RWPE1 (cell line): ENCODE measurements at regions not wholly inside any gene's neighbourhood (a gene's known extent, or its start where the extent isn't known, plus 50 kb on each side); places are given as distances from the start of the nearest gene placed in this dataset.
"Not testable (repeated sequence)": the region's sequence is repeated elsewhere in the genome, so short reads cannot be mapped to it uniquely, and the experiment has no call there.

Experiments used
- CTCF ChIA-PET: fragments of 350-600 bp; sonication (Branson Sonifier 250); formaldehyde crosslinking; extraction: SDS; loops from one replicate; lab custom pipeline; 2021; lab: Yijun Ruan, JAX
- POLR2A ChIA-PET: fragments of 400-600 bp; formaldehyde crosslinking; extraction: SDS; loops from one replicate; lab custom pipeline; 2020; ENCODE audit warnings: antibody characterized with exemption; ENCODE audit not compliant: low non-redundant PET; lab: Yijun Ruan, JAX
- DNase-seq: peaks from one replicate; pipeline ENCODE4 v3.0.0; 2012; ENCODE audit warnings: low spot score
- H3K27ac ChIP-seq: fragments of 450-650 bp; 2 replicates; pipeline ENCODE4 v1.5.1; 2017
- TF ChIP-seq, protein P1 (sequence below): fragments of 450-650 bp; conservative IDR thresholded peaks from 2 replicates; pipeline ENCODE4 v1.5.1; 2017; ENCODE audit warnings: low read depth, mild to moderate bottlenecking

DNA sequence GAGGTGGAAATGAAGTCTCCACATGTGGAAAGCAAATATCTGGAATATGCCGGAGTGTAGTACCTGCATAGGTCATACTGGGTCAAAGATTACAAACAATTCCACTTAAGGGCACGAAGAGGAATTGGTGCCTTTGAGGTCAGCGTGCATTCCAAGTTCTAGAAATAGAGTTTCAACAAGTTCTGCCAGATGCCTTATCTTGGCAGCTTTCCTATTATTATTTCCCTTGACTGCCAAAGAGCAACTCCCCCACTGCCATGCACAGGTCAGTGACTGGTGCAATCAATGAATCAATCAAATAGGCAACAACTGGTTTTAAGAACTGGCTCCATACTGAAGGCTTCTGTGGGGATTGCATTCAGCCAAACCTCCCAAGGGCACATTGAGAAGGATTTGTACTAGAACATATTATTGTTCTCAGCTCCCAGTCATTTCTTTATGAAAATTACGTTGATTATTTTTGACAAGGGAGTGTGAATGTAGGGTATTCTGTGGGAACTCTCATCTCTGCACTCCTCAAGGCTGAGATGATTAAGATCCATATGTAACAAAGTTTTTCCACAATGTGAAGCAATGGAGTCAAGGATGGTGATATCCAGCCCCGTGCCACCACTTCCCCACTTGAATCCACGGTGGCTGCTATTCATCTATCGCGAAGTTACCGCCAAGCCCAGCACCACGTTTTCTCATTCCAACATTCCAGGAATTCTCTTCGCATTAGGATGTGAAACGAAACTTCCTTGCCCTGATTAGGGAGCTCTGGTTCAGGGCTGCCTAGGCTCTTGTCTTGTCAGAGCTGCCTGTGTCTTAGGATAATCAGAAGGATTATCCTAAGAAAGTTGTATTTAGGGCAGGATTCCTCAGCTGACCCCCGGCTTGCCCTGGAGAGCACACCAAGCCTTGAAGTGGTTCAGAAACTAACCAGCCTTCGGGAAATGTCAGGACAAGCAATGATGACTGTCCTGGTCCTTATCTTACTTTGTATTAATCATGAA, 115.1 kb upstream of the PCED1B start:
- H3K27ac ChIP-seq: peak overlapping the region; percentile 73
- DNase-seq: peak; percentile 83
- ChIA-PET POLR2A (no interaction called here), CTCF (no interaction called here)
- TF ChIP-seq, protein P1, sequence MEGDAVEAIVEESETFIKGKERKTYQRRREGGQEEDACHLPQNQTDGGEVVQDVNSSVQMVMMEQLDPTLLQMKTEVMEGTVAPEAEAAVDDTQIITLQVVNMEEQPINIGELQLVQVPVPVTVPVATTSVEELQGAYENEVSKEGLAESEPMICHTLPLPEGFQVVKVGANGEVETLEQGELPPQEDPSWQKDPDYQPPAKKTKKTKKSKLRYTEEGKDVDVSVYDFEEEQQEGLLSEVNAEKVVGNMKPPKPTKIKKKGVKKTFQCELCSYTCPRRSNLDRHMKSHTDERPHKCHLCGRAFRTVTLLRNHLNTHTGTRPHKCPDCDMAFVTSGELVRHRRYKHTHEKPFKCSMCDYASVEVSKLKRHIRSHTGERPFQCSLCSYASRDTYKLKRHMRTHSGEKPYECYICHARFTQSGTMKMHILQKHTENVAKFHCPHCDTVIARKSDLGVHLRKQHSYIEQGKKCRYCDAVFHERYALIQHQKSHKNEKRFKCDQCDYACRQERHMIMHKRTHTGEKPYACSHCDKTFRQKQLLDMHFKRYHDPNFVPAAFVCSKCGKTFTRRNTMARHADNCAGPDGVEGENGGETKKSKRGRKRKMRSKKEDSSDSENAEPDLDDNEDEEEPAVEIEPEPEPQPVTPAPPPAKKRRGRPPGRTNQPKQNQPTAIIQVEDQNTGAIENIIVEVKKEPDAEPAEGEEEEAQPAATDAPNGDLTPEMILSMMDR: no peak

DNA sequence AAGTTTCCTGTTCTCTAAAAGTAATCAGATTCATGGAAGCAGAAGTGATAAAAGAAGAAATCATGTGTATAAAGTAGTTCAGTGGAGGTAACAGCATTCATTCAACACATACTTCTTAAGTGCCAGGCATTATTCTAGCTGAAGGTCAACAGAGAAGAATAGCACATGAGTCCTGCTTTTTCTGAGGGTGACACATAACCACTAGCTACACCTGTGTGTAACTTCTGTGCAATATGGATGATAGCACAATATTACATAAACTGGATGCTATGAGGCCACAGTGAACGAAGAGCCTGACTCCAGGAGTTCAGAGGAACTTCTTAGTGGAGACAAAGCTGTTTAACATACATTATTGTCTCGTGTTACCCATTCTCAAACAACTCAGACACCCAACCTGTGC, 114.3 kb upstream of the PCED1B start:
- ChIA-PET POLR2A (no interaction called here), CTCF (interaction anchor here (1.0 kb wide), 1 partner anchor 23 kb away, joined by 5 read pairs; no protein-coding TSS in a partner anchor)
- TF ChIP-seq, protein P1: no peak
- no peak for DNase-seq
- H3K27ac ChIP-seq: no peak overlapping the region

DNA sequence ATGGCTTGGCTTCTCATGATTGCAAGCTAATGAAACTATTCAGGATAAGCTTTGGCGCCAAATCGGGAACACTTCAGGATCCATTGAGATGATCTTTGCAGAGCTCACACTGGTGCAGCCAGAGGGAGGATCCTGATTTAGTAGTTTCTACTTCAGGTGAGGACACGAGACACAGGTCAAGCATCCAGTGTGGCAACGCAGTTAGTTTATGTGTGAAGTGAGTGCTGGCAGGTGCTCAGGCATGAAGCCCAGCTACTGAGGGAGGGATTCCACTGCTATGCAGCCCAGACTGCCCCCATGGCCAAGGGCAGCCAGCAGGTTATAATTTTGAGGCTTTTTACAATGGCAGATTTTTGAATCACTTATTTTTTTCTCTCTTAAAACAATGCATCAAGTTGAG, 113.5 kb upstream of the PCED1B start:
- DNase-seq: no peak
- TF ChIP-seq, protein P1: no peak
- no peak overlapping the region for H3K27ac ChIP-seq
- CTCF ChIA-PET: interaction anchor here (0.5 to 1.0 kb wide), 2 partner anchors 23 to 162 kb away, joined by 3 to 5 read pairs; no protein-coding TSS in a partner anchor
- POLR2A ChIA-PET: no interaction called here

DNA sequence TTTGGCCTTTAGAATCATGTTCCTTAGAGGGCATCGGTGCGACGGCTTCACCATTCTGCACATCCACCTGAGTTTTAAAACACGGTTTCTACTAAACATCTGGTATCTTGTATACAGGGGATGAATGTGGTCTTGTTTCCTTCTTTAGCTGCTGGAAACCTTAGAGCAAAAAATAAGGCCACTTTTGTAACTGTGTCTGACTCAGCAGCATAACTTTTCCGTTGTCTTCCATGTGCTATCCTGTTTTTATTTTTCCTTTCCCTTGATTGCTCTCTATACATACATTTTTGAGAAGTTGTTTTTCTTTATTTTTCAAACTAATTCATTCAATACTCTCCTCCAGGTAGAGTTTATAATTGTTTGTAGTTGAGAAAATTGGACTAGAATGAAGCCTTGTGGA, 108.8 kb upstream of the PCED1B start:
- TF ChIP-seq, protein P1: no peak
- ChIA-PET POLR2A (no interaction called here), CTCF (no interaction called here)
- no peak overlapping the region for H3K27ac ChIP-seq
- no peak for DNase-seq

DNA sequence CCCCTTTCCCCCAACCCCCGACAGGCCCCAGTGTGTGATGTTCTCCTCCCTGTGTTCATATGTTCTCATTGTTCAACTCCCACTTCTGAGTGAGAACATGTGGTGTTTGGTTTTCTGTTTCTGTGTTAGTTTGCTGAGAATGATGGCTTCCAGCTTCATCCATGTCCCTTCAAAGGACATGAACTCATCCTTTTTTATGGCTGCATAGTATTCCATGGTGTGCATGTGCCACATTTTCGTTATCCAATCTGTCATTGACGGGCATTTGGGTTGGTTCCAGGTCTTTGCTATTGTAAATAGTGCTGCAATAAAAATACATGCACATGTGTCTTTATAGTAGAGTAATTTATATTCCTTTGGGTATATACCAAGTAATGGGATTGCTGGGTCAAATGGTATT, 105.5 kb upstream of the PCED1B start:
- DNase-seq, H3K27ac ChIP-seq, CTCF ChIA-PET, POLR2A ChIA-PET: not testable (repeated sequence)

DNA sequence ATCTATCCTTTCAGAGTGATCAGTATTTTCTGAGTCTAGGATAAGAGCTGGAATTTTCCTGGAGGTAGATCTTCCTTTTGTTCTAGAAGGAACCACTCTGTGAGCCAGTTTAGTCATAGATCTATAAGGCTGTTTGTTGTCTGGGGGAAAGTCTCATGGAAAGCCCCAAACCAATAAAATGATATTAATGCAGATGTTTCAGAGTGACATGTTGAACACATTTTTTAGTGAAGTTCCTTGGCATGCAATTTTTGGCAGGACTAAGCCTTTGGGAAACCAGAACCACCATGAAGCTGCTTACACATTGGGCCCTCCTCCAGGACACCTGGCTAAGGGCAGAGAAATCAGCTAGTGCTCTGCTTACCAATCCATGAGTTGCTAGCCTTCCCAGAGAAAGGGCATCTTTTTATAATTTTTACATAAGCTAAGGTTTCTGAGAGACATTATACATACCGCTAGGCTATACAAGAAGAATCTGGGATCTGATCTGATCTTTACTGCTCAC, 101.5 kb upstream of the PCED1B start:
- TF ChIP-seq, protein P1: no peak
- POLR2A ChIA-PET: no interaction called here
- no peak for DNase-seq
- H3K27ac ChIP-seq: no peak overlapping the region
- CTCF ChIA-PET: interaction anchor here (0.6 kb wide), 1 partner anchor 964 kb away, joined by 4 read pairs; no protein-coding TSS in a partner anchor

DNA sequence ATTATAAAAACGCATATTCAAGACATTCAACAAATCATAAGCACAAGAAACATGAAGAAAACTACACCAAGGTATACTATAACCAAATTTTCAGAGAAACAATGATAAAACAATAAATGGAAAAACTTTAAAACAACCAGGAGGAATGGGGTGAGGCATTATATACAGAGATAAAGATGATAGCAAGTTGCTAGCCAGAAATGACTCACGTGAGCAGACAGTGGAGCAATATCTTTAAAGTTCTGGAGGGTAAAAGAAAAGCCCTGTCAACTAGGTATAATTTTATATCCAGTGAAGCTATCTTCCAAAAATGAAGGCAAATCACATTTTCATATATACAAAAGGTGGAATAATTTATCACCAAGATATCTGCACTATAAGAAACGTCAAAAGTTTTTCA, 97.8 kb upstream of the PCED1B start:
- TF ChIP-seq, protein P1: no peak
- ChIA-PET POLR2A (no interaction called here), CTCF (interaction anchor here (0.5 to 0.7 kb wide), 2 partner anchors 27 to 855 kb away, joined by 3 read pairs; no protein-coding TSS in a partner anchor)
- H3K27ac ChIP-seq: no peak overlapping the region
- no peak for DNase-seq
